HG03025 (cell line): ENCODE measurements at regions not wholly inside any gene's neighbourhood (a gene's known extent, or its start where the extent isn't known, plus 50 kb on each side); places are given as distances from the start of the nearest gene placed in this dataset.
"Not testable (repeated sequence)": the region's sequence is repeated elsewhere in the genome, so short reads cannot be mapped to it uniquely, and the experiment has no call there.

Experiments used
- ATAC-seq: cut with Tn5 transposase; IDR thresholded peaks from one replicate; pipeline ENCODE4 v1.9.1; 2021; ENCODE audit warnings: mild to moderate bottlenecking, moderate library complexity; ENCODE audit not compliant: unreplicated experiment, low FRiP score

- ATAC-seq: no peak
Measured at GRCh38 chr2:13745330-13745729, 887.2 kb upstream of the LRATD1 start.

GRCh38 chr2:13751955-13752354, 880.6 kb upstream of the LRATD1 start:
- ATAC-seq: no peak

GRCh38 chr2:13758412-13758811, 874.1 kb upstream of the LRATD1 start:
- ATAC-seq: no peak

DNA sequence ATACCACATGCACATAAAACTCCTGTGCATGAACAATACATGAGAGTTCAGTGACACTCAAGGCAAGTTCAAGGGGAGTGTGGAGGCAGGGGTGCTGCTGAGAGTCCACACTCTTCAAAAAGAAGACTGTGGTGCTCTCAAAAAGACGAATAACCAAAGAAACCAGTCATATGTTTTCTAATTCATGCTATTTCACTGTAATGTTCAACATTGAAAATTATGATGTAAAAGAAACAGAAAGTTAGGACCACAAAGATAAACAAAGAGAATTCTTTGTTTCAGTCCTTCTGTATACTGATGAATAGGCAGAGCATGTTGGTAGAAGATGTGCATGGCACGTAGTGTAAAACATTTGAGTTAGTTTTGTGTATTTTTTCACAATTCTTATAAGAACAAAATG, 864.2 kb upstream of the LRATD1 start:
- no peak for ATAC-seq

DNA sequence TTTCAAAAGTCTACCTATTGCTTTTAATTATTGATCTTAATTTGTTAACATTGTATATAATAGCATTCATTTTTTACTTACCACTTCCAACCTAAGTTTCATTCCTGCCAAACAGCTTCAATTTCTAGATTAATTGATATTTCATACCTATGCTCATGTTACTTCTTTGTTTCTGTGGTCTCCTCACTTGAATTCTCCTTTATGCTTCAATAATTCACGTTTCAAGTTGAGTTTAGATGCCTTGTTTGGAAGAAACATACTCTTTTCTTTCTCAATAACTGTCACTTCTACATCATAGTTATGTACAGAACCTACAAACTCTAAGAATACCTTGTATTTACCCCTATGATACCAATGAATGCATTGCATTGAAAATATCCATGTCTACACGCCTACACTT, 862.2 kb upstream of the LRATD1 start:
- no peak for ATAC-seq

GRCh38 chr2:13779996-13780395, 852.5 kb upstream of the LRATD1 start:
- no peak for ATAC-seq

DNA sequence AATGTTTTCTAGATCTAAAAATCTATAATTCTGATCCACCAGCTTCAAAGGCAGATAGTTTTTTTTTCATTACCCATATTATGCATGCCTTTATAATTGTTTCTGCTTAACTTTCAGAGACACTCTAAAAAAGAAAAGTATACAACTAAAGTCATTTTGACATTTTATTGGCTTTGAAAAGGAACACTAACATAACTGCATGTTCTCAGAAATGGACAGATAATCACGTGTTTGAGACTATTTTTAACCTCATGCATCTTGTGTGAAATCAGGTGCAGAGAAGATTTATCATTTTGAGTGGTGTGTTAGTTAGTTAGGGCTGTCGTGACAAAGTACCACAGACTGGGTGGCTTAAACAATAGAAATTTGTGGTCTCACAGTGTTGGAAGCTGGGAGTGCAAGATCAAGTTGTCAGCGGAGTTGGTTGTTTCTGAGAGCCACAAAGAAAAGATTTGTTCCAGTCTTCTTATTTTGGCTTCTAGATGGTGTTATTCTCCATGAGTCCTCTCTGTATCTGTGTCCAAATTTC, 841.4 kb upstream of the LRATD1 start:
- ATAC-seq: no peak

- no peak for ATAC-seq
Measured at GRCh38 chr2:13806539-13806938, 826.0 kb upstream of the LRATD1 start.

- no peak for ATAC-seq
Measured at GRCh38 chr2:13813236-13813635, 819.3 kb upstream of the LRATD1 start.

DNA sequence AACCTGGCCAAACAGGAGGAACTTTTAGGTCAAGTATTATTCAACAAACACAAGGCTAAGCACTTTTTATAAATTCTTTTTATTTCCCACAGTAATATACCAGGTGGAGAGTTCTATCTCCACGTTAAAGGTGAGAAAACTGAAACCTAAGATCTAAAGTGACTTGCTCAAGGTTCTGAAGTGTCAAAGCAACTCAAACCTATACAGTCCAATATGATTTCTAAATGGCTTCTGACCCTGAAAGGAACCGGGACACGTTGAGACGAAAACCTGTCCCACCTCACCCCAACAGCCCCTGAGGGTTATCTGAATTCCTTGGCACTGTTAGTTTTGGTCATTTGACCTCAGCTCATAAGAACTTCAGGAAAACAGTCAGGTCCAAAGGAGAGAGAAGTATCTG, 814.5 kb upstream of the LRATD1 start:
- no peak for ATAC-seq

DNA sequence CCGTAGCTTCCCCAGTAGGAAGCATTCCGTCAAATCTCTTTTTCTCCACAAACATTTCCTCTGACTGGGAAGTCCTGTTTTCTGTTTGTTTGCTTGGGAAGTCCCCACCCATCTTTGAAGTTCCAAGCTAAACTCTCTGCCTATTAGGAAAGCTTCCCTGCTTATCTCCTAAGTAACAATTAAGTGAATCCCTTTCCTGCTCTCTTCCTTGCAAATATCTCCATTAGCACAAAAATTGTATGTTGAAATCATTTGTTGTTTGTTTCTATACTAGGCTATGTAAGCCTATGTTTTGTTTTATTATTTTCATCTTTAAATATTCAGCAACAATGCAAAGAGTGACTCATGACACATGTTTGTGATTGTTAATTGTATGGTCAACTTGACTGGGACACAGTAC, 812.6 kb upstream of the LRATD1 start:
- no peak for ATAC-seq

- ATAC-seq: no peak
Measured at GRCh38 chr2:13821255-13821880, 811.1 kb upstream of the LRATD1 start.

- ATAC-seq: no peak
Measured at GRCh38 chr2:13822365-13822764, 810.2 kb upstream of the LRATD1 start.

GRCh38 chr2:13826314-13826853, 806.1 kb upstream of the LRATD1 start:
- ATAC-seq: no peak

DNA sequence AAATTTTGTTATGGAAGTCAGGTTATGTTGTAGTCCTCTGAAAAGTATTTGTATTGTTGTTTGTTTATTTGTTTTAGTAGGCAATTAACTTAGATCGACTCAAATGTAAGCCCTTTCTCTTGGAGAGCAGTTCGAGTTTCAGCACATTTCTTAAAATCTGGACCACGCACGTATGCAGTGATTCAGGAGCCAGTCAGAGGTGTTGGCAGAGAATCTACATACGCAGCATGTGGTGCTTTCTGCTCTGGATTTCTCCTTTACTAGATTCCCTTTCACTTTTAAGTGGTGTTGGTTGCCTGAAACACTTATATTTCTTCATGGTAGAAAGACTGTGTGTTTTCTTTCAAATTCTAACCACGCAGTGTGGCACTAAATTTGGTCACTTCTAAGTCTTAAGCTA, 773.9 kb upstream of the LRATD1 start:
- no peak for ATAC-seq

- not testable (repeated sequence) for ATAC-seq
Measured at GRCh38 chr2:13868275-13868674, 764.2 kb upstream of the LRATD1 start.

- no peak for ATAC-seq
Measured at GRCh38 chr2:13876491-13877037, 756.0 kb upstream of the LRATD1 start.

GRCh38 chr2:13877571-13877970, 754.9 kb upstream of the LRATD1 start:
- no peak for ATAC-seq

- no peak for ATAC-seq
Measured at GRCh38 chr2:13884291-13884976, 748.1 kb upstream of the LRATD1 start.

DNA sequence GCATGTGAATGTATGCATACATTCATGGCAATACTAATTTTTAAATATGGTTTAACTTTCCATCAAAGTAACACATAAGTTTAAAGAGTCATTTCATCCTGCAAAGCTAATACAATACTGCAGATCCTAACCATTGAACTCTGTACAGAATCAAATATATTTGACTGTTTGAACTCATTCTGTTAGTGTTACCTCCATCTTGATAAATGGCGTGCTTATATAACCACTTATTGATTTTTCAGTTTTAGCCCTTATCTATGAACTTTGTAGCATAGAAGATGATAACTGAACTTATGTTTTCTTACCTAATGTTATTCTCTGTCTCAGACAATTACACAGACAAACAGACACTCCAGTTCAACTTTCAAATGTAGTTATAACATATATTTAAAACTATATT, 731.0 kb upstream of the LRATD1 start:
- ATAC-seq: no peak

DNA sequence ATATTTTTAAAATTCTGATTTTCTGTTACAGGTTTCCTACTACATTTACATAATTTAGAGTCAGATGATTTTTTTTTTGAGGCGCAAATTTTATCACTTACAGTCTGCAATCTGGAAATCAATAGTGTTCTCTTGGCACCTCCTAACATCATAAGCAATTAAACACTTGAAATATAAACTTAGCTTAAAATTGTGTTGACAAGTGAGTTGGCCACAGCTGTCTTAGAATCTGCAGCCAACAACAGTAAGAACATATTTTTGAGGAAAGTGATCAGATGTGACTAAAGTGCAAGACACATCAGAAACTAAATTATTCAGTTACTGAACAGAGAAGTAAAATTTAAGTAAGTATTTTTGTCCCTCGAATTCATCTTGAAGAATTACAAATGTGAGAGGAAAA, 726.7 kb upstream of the LRATD1 start:
- ATAC-seq: no peak

DNA sequence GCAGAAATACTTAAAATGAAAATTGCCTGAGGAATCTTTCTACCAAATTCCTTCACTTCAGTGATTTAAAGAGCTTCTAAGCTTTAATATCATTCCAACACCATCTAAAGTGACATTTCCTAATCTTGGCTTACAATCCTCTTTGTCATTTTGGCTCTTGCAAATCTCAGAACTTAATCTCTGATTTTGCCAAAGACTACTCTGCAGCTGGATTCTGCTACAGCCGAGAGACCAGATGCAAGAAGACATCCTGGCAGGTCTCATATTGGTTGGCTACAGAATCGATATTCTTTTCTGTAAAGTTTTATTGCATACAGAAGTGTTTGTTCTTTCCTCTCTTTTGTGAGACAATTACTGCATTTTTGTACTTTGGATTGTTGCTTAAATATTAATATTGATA, 716.5 kb upstream of the LRATD1 start:
- ATAC-seq: no peak
